ENCODE measurements at regions not wholly inside any gene's neighbourhood (a gene's known extent, or its start where the extent isn't known, plus 50 kb on each side); places are given as distances from the start of the nearest gene placed in this dataset.

- Histone ChIP-seq H3K4me2 (ENCODE audit: low read length) (no peak overlapping the region), H2AFZ (no peak overlapping the region), H3K27me3 (ENCODE audit: control insufficient read depth, insufficient read depth, low read length) (no peaks in the 10 kb centered on the region), H3K36me3 (ENCODE audit: control insufficient read depth, insufficient read depth, low read length) (no peaks in the 10 kb centered on the region), H3K27ac (no peak overlapping the region), H3K9ac (no peak overlapping the region), H3K4me3 (ENCODE audit: low read depth, low read length) (no peak overlapping the region), H3K79me2 (no peaks in the 10 kb centered on the region), H3K9me3 (ENCODE audit: control insufficient read depth, low read length) (no peaks in the 10 kb centered on the region), H3K4me1 (no peaks in the 10 kb centered on the region)
- TF ChIP-seq CTCF (IDR thresholded peaks at IDR 0.05) = no peak
These were observed 315.8 kb upstream of the DDHD1 start for GRCh38 chr14:53468876-53469275.

GRCh38 chr14:53464376-53464775 lies 311.3 kb upstream of the DDHD1 start:
- Histone ChIP-seq H3K9me3 (ENCODE audit: control insufficient read depth, low read length) (no peaks in the 10 kb centered on the region), H3K4me1 (no peaks in the 10 kb centered on the region), H3K9ac (no peak overlapping the region), H3K79me2 (no peaks in the 10 kb centered on the region), H3K36me3 (ENCODE audit: control insufficient read depth, insufficient read depth, low read length) (no peaks in the 10 kb centered on the region), H3K4me3 (ENCODE audit: low read depth, low read length) (no peak overlapping the region), H2AFZ (no peak overlapping the region), H3K4me2 (ENCODE audit: low read length) (no peak overlapping the region), H3K27ac (no peak overlapping the region), H3K27me3 (ENCODE audit: control insufficient read depth, insufficient read depth, low read length) (no peaks in the 10 kb centered on the region)
- no peak for TF ChIP-seq CTCF (IDR thresholded peaks at IDR 0.05)

- TF ChIP-seq CTCF (IDR thresholded peaks at IDR 0.05) = no peak
- no peak overlapping the region for H3K4me3 ChIP-seq (ENCODE audit: low read depth, low read length)
- no peaks in the 10 kb centered on the region for H3K27me3 ChIP-seq (ENCODE audit: control insufficient read depth, insufficient read depth, low read length)
- H3K36me3 ChIP-seq (ENCODE audit: control insufficient read depth, insufficient read depth, low read length) = no peaks in the 10 kb centered on the region
- no peaks in the 10 kb centered on the region for H3K4me1 ChIP-seq
- H2AFZ ChIP-seq = no peak overlapping the region
- H3K27ac ChIP-seq = no peak overlapping the region
- H3K9me3 ChIP-seq (ENCODE audit: control insufficient read depth, low read length) = no peaks in the 10 kb centered on the region
- no peak overlapping the region for H3K9ac ChIP-seq
- no peak overlapping the region for H3K4me2 ChIP-seq (ENCODE audit: low read length)
- no peaks in the 10 kb centered on the region for H3K79me2 ChIP-seq
These were observed 310.0 kb upstream of the DDHD1 start for GRCh38 chr14:53462931-53463778.

GRCh38 chr14:53461858-53462257 lies 308.7 kb upstream of the DDHD1 start:
- Histone ChIP-seq H3K79me2 (no peaks in the 10 kb centered on the region), H3K4me3 (ENCODE audit: low read depth, low read length) (no peak overlapping the region), H3K9ac (no peak overlapping the region), H3K36me3 (ENCODE audit: control insufficient read depth, insufficient read depth, low read length) (no peaks in the 10 kb centered on the region), H3K9me3 (ENCODE audit: control insufficient read depth, low read length) (no peaks in the 10 kb centered on the region), H3K4me1 (no peaks in the 10 kb centered on the region), H3K4me2 (ENCODE audit: low read length) (no peak overlapping the region), H2AFZ (no peak overlapping the region), H3K27ac (no peak overlapping the region), H3K27me3 (ENCODE audit: control insufficient read depth, insufficient read depth, low read length) (no peaks in the 10 kb centered on the region)
- TF ChIP-seq CTCF (IDR thresholded peaks at IDR 0.05) = no peak

GRCh38 chr14:53460544-53460943 lies 307.4 kb upstream of the DDHD1 start:
- Histone ChIP-seq H2AFZ (no peak overlapping the region), H3K36me3 (ENCODE audit: control insufficient read depth, insufficient read depth, low read length) (no peaks in the 10 kb centered on the region), H3K27ac (no peak overlapping the region), H3K4me2 (ENCODE audit: low read length) (no peak overlapping the region), H3K27me3 (ENCODE audit: control insufficient read depth, insufficient read depth, low read length) (no peaks in the 10 kb centered on the region), H3K9me3 (ENCODE audit: control insufficient read depth, low read length) (no peaks in the 10 kb centered on the region), H3K4me1 (no peaks in the 10 kb centered on the region), H3K79me2 (no peaks in the 10 kb centered on the region), H3K9ac (no peak overlapping the region), H3K4me3 (ENCODE audit: low read depth, low read length) (no peak overlapping the region)
- no peak for TF ChIP-seq CTCF (IDR thresholded peaks at IDR 0.05)
